Right lobe of liver (tissue), 6 donors: ENCODE measurements at regions not wholly inside any gene's neighbourhood (a gene's known extent, or its start where the extent isn't known, plus 50 kb on each side); places are given as distances from the start of the nearest gene placed in this dataset.
A peak's percentile ranks its signal among the peaks of the same experiment; 100 is the strongest.

ENCODE experiments used
- ATAC-seq, 4 donors: fragments of 200-7000 bp; cut with Tn5 transposase; one replicate each; pipeline ENCODE4 v1.9.1; 2020; ENCODE audit warnings: mild to moderate bottlenecking in 4 of 4, moderate library complexity in 4 of 4
- DNase-seq, 3 donors: peaks; one replicate each; pipeline ENCODE4 v3.0.0-alpha.2; 2020
- H3K27ac ChIP-seq, 3 donors: fragments of 200-600 bp; one replicate each; pipeline ENCODE4 v1.8.0; 2022
- H3K27me3 ChIP-seq, 2 donors: fragments of 200-600 bp; one replicate each; pipeline ENCODE4 v1.8.0; 2022
- H3K36me3 ChIP-seq, 4 donors: fragments of 200-600 bp; sonication (generic) in 1 of 4; one replicate each; pipeline versions ENCODE4 v1.5.1 to v1.8.0; 2017 to 2022; ENCODE audit warnings: control low read depth in 1 of 4
- H3K4me1 ChIP-seq, 4 donors: fragments of 200-600 bp; sonication (generic) in 1 of 4; one replicate each; pipeline versions ENCODE4 v1.5.1 to v1.8.0; 2017 to 2022; ENCODE audit warnings: control low read depth in 1 of 4
- H3K4me3 ChIP-seq, 3 donors: fragments of 200-600 bp; one replicate each; pipeline ENCODE4 v1.8.0; 2022
- H3K9me3 ChIP-seq, 4 donors: fragments of 200-600 bp; sonication (generic) in 1 of 4; one replicate each; pipeline versions ENCODE4 v1.5.1 to v1.8.0; 2017 to 2022; ENCODE audit warnings: control low read depth in 1 of 4
- CTCF ChIP-seq, 4 donors: fragments of 200-600 bp in 3 of 4; fragments of 450-650 bp in 1 of 4; IDR thresholded peaks; one replicate each; pipeline versions ENCODE4 v1.5.1 to v1.8.0; 2016 to 2022; ENCODE audit warnings: antibody characterized with exemption in 4 of 4, mild to moderate bottlenecking in 2 of 4
- POLR2A ChIP-seq: fragments of 450-650 bp; IDR thresholded peaks from one replicate; pipeline ENCODE4 v1.6.1; 2017; ENCODE audit warnings: antibody characterized with exemption, mild to moderate bottlenecking
- WGBS: methylation state at CpG from one replicate; pipeline ENCODE4 v1.1.6; 2018; ENCODE audit warnings: low coverage, low lambda C conversion rate; ENCODE audit not compliant: insufficient coverage; ENCODE audit errors: missing lambda C conversion rate; 5-methylcytosine and 5-hydroxymethylcytosine counted together
- intact Hi-C, 2 donors: fragments of 100-400 bp; cut with DNase I; formaldehyde crosslinking; loops; one replicate each; pipeline versions ENCODE4 v1.11.2 to v1.14.1; 2022
- donor health status: DM: no; HTN: yes; CAD: no.
- donor health status: DM: no; HTN: no; CAD: no.
- donor health status: DM: no; HTN: no; CAD: no.
- donor health status: DM: no; HTN: yes; CAD: no.
- donor health status: DM: no; HTN: yes; CAD: no.

- ATAC-seq (peak; percentile 36 to 64 (median 44)), DNase-seq (no peak)
- WGBS: 24% methylated on average over 5 of the region's 5 CpGs
- H3K27ac ChIP-seq: peak overlapping the region; percentile 71 to 88 (median 71)
- no peak overlapping the region for H3K4me3 ChIP-seq
- no peaks in the 10 kb centered on the region for H3K36me3 ChIP-seq
- no peaks in the 10 kb centered on the region for H3K9me3 ChIP-seq
- H3K27me3 ChIP-seq: no peaks in the 10 kb centered on the region
- TF ChIP-seq POLR2A (no peak), CTCF (IDR thresholded peaks at IDR 0.05) (no peak)
- intact Hi-C loops: no loop called here
- peaks cover 0 to 46% (median 22%) of the 10 kb centered on the region in 4 donors for H3K4me1 ChIP-seq
Observed at GRCh38 chr5:96340357-96340756, 92.7 kb downstream of the PCSK1 start.

- H3K36me3 ChIP-seq: no peaks in the 10 kb centered on the region
- 14% methylated on average over 3 of the region's 3 CpGs for WGBS
- no peaks in the 10 kb centered on the region for H3K9me3 ChIP-seq
- no peaks in the 10 kb centered on the region for H3K27me3 ChIP-seq
- peak overlapping the region; percentile 71 to 88 (median 71) for H3K27ac ChIP-seq
- TF ChIP-seq CTCF (IDR thresholded peaks at IDR 0.05) (no peak), POLR2A (peak; percentile 6)
- intact Hi-C loops: loop anchor here in 1 of 2 donors (10.0 kb wide), 4 partner anchors 95 to 455 kb away; partner anchors contain the start of gene ELL2
- ATAC-seq: peak in 2 of 4 donors; percentile 0 to 9
- no peak for DNase-seq
- H3K4me3 ChIP-seq: no peak overlapping the region
- peaks cover 0 to 46% (median 22%) of the 10 kb centered on the region in 4 donors for H3K4me1 ChIP-seq
Observed at GRCh38 chr5:96339862-96340261, 93.2 kb downstream of the PCSK1 start.

- DNase-seq: peak; percentile 44 to 89 (median 73)
- Histone ChIP-seq H3K36me3 (no peaks in the 10 kb centered on the region), H3K4me1 (peaks cover 0 to 43% (median 21%) of the 10 kb centered on the region in 4 donors), H3K27me3 (no peaks in the 10 kb centered on the region), H3K4me3 (no peak overlapping the region), H3K9me3 (no peaks in the 10 kb centered on the region), H3K27ac (peak overlapping the region; percentile 71 to 88 (median 71))
- intact Hi-C loops: loop anchor here in 1 of 2 donors (10.0 kb wide), 4 partner anchors 94 to 454 kb away; partner anchors contain the start of gene ELL2
- TF ChIP-seq POLR2A (peak; percentile 72), CTCF (IDR thresholded peaks at IDR 0.05) (no peak)
- peak; percentile 63 to 89 (median 79) for ATAC-seq
- 36% methylated on average over 5 of the region's 6 CpGs for WGBS
Observed at GRCh38 chr5:96338624-96339415, 94.2 kb downstream of the PCSK1 start.

- Histone ChIP-seq H3K9me3 (no peaks in the 10 kb centered on the region), H3K27ac (peak overlapping the region; percentile 52 to 88 (median 71)), H3K27me3 (no peaks in the 10 kb centered on the region), H3K4me1 (peaks cover 0 to 40% (median 20%) of the 10 kb centered on the region in 4 donors), H3K36me3 (no peaks in the 10 kb centered on the region), H3K4me3 (no peak overlapping the region)
- WGBS: 14% methylated on average over 2 of the region's 2 CpGs
- TF ChIP-seq CTCF (IDR thresholded peaks at IDR 0.05) (no peak), POLR2A (no peak)
- ATAC-seq (no peak), DNase-seq (no peak)
- intact Hi-C loops: loop anchor here in 1 of 2 donors (10.0 kb wide), 4 partner anchors 93 to 453 kb away; partner anchors contain the start of gene ELL2
Observed at GRCh38 chr5:96338091-96338490, 95.0 kb downstream of the PCSK1 start.
